ENCODE measurements at regions not wholly inside any gene's neighbourhood (a gene's known extent, or its start where the extent isn't known, plus 50 kb on each side); places are given as distances from the start of the nearest gene placed in this dataset.

- TF ChIP-seq CHD7 (IDR thresholded peaks at IDR 0.05; ENCODE audit: insufficient replicate concordance, low read length): no peak
- no peak for TF ChIP-seq TEAD4 (IDR thresholded peaks at IDR 0.05; ENCODE audit: low read depth, low read length)
- no peak for TF ChIP-seq KDM5A (IDR thresholded peaks at IDR 0.05; ENCODE audit: low read length)
- TF ChIP-seq SAP30 (IDR thresholded peaks at IDR 0.05; ENCODE audit: insufficient read depth, insufficient replicate concordance, low read length): no peak
- TF ChIP-seq BACH1 (IDR thresholded peaks at IDR 0.05; ENCODE audit: low read length): no peak
- TF ChIP-seq EP300 (IDR thresholded peaks at IDR 0.05; ENCODE audit: borderline replicate concordance in 1 of 2, low read depth in 2 of 2, low read length in 2 of 2): no peak
- TF ChIP-seq CTBP2 (IDR thresholded peaks at IDR 0.05; ENCODE audit: borderline replicate concordance, insufficient read depth, insufficient read length, low read length): no peak
- TF ChIP-seq SRF (IDR thresholded peaks at IDR 0.05; ENCODE audit: low read depth, low read length): no peak
These were observed 828.7 kb downstream of the PCDH7 start (continued) for GRCh38 chr4:31548823-31549222.
